ENCODE measurements at regions not wholly inside any gene's neighbourhood (a gene's known extent, or its start where the extent isn't known, plus 50 kb on each side); places are given as distances from the start of the nearest gene placed in this dataset.

DNA sequence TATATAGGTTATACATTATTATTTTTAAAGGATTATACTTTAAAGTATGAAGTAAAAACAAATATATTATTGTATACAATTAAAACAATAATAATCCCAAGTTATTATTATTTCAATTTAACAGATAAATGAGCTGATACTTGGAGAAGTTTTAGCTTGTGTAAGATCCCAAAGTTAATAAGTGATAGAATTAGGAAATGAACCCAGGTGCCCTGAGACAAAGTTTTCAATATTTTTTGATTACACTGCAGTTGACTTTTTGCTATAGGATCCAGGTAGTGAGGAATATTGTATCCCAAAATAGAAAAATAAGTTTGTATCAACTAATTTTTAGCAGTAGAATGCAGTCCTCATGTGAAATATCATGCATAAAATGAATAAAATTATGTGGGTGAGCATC is 543.2 kb upstream of the ZNF608 start:
- POLR2A ChIA-PET = no interaction called here
- no peak overlapping the region for H3K27ac Mint-ChIP-seq
- peaks cover 0 to 14% (median 0%) of the 10 kb centered on the region in 11 donors for H3K9me3 Mint-ChIP-seq
- no peaks in the 10 kb centered on the region for H3K27me3 Mint-ChIP-seq
- intact Hi-C loops (cut with micrococcal nuclease) = no loop called here
- no peaks in the 10 kb centered on the region for H3K9me3 ChIP-seq (ENCODE audit: control insufficient read depth in 2 of 3, low read length in 3 of 3)
- no peak for DNase-seq
- CTCF ChIA-PET = no interaction called here
- H3K36me3 ChIP-seq (ENCODE audit: control insufficient read depth in 2 of 3, insufficient read depth in 3 of 3, low read length in 3 of 3) = no peaks in the 10 kb centered on the region
- H3K36me3 Mint-ChIP-seq = no peaks in the 10 kb centered on the region
- H3K27ac ChIP-seq (ENCODE audit: low read depth, low read length) = no peak overlapping the region
- H3K4me3 ChIP-seq (ENCODE audit: low read length) = no peak overlapping the region
- no peaks in the 10 kb centered on the region for H3K4me1 ChIP-seq (ENCODE audit: control insufficient read depth in 2 of 2, insufficient read depth in 2 of 2, low read length in 2 of 2)
- H3K27me3 ChIP-seq (ENCODE audit: control insufficient read depth in 2 of 2, insufficient read depth in 2 of 2, low read length in 2 of 2) = no peaks in the 10 kb centered on the region
- ATAC-seq = no peak
- H3K4me1 Mint-ChIP-seq = no peaks in the 10 kb centered on the region
- no peak overlapping the region for H3K4me3 Mint-ChIP-seq

DNA sequence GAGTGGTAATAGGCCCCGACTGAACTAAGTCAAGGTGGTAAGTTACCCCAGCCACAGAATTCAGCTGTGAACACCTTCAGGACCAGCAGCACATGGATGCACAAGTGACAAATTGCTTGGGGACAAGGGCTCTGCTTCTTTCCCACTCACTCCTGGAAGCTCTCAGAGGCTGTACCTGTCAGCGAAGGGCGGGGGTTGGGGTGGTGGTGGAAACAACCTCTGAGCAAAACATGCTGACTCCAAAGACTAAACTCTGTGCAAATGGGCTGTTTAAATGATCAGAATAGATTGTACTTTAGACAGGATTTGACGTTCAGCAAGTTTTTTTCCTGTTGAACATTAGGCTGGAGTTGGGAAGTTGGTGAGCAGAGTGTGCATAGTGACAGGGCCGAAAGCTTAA is 544.5 kb upstream of the ZNF608 start:
- intact Hi-C loops (cut with micrococcal nuclease) = no loop called here
- ATAC-seq = no peak
- Mint-ChIP-seq H3K27me3 (no peaks in the 10 kb centered on the region), H3K4me1 (no peaks in the 10 kb centered on the region), H3K4me3 (no peak overlapping the region), H3K36me3 (no peaks in the 10 kb centered on the region), H3K9me3 (peaks cover 0 to 9% (median 0%) of the 10 kb centered on the region in 11 donors), H3K27ac (no peak overlapping the region)
- Histone ChIP-seq H3K9me3 (ENCODE audit: control insufficient read depth in 2 of 3, low read length in 3 of 3) (no peaks in the 10 kb centered on the region), H3K4me1 (ENCODE audit: control insufficient read depth in 2 of 2, insufficient read depth in 2 of 2, low read length in 2 of 2) (no peaks in the 10 kb centered on the region), H3K27ac (ENCODE audit: low read depth, low read length) (no peak overlapping the region), H3K27me3 (ENCODE audit: control insufficient read depth in 2 of 2, insufficient read depth in 2 of 2, low read length in 2 of 2) (no peaks in the 10 kb centered on the region), H3K36me3 (ENCODE audit: control insufficient read depth in 2 of 3, insufficient read depth in 3 of 3, low read length in 3 of 3) (no peaks in the 10 kb centered on the region), H3K4me3 (ENCODE audit: low read length) (no peak overlapping the region)
- DNase-seq = no peak
- POLR2A ChIA-PET = no interaction called here
- CTCF ChIA-PET = no interaction called here

DNA sequence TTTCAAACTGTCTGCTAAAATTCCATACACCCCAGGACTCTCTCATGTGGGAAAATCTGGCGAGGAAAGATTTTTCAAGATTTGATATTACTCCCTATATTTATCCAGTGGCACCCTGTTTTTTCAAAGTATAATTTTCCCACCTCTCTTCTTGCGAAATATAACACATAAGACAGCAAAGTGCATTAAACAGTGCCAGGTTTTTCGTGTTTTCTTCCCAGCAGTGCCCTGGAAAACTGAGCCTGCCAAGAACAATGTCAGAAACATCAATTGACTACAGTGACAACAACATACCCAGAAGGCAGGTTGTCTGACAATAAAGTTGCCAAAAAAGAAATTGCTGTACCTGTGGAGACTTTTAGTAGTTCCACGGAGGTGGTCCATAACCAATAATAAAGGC is 545.0 kb upstream of the ZNF608 start:
- DNase-seq = no peak
- H3K27ac ChIP-seq (ENCODE audit: low read depth, low read length) = no peak overlapping the region
- no peaks in the 10 kb centered on the region for H3K9me3 ChIP-seq (ENCODE audit: control insufficient read depth in 2 of 3, low read length in 3 of 3)
- POLR2A ChIA-PET = no interaction called here
- no peaks in the 10 kb centered on the region for H3K4me1 ChIP-seq (ENCODE audit: control insufficient read depth in 2 of 2, insufficient read depth in 2 of 2, low read length in 2 of 2)
- Mint-ChIP-seq H3K36me3 (no peaks in the 10 kb centered on the region), H3K27ac (no peak overlapping the region), H3K27me3 (no peaks in the 10 kb centered on the region), H3K4me3 (no peak overlapping the region), H3K4me1 (no peaks in the 10 kb centered on the region), H3K9me3 (peaks cover 0 to 10% (median 0%) of the 10 kb centered on the region in 11 donors)
- no peaks in the 10 kb centered on the region for H3K36me3 ChIP-seq (ENCODE audit: control insufficient read depth in 2 of 3, insufficient read depth in 3 of 3, low read length in 3 of 3)
- intact Hi-C loops (cut with micrococcal nuclease) = no loop called here
- no peaks in the 10 kb centered on the region for H3K27me3 ChIP-seq (ENCODE audit: control insufficient read depth in 2 of 2, insufficient read depth in 2 of 2, low read length in 2 of 2)
- no peak overlapping the region for H3K4me3 ChIP-seq (ENCODE audit: low read length)
- ATAC-seq = no peak
- CTCF ChIA-PET = no interaction called here

DNA sequence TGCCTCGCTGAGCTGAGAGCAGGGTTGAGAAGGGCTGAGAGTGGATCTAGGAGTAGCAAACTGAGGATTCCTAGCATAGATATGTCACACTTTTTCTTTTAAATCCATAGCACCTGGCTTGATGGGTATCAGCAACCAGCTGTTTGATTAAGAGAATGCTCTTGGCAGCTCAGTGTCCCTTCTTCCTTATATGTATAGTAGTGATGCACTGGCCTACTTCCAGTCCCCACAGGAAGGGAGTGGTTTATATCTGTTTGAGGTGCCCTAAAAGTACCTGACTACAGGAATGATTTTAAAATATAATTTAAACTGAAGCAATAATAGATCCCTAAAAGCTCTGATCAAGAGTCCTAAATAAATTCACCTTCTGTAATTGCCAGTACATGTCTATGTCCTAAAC is 546.8 kb upstream of the ZNF608 start:
- peaks cover 0 to 12% (median under 1%) of the 10 kb centered on the region in 11 donors for H3K9me3 Mint-ChIP-seq
- no peaks in the 10 kb centered on the region for H3K4me1 ChIP-seq (ENCODE audit: control insufficient read depth in 2 of 2, insufficient read depth in 2 of 2, low read length in 2 of 2)
- no peak overlapping the region for H3K27ac ChIP-seq (ENCODE audit: low read depth, low read length)
- H3K27ac Mint-ChIP-seq = no peak overlapping the region
- ChIA-PET CTCF (no interaction called here), POLR2A (no interaction called here)
- H3K4me3 ChIP-seq (ENCODE audit: low read length) = no peak overlapping the region
- H3K36me3 ChIP-seq (ENCODE audit: control insufficient read depth in 2 of 3, insufficient read depth in 3 of 3, low read length in 3 of 3) = no peaks in the 10 kb centered on the region
- no peak for ATAC-seq
- intact Hi-C loops (cut with micrococcal nuclease) = no loop called here
- no peaks in the 10 kb centered on the region for H3K27me3 ChIP-seq (ENCODE audit: control insufficient read depth in 2 of 2, insufficient read depth in 2 of 2, low read length in 2 of 2)
- no peak for DNase-seq
- H3K27me3 Mint-ChIP-seq = no peaks in the 10 kb centered on the region
- no peaks in the 10 kb centered on the region for H3K36me3 Mint-ChIP-seq
- H3K4me3 Mint-ChIP-seq = no peak overlapping the region
- H3K4me1 Mint-ChIP-seq = no peaks in the 10 kb centered on the region
- no peaks in the 10 kb centered on the region for H3K9me3 ChIP-seq (ENCODE audit: control insufficient read depth in 2 of 3, low read length in 3 of 3)

DNA sequence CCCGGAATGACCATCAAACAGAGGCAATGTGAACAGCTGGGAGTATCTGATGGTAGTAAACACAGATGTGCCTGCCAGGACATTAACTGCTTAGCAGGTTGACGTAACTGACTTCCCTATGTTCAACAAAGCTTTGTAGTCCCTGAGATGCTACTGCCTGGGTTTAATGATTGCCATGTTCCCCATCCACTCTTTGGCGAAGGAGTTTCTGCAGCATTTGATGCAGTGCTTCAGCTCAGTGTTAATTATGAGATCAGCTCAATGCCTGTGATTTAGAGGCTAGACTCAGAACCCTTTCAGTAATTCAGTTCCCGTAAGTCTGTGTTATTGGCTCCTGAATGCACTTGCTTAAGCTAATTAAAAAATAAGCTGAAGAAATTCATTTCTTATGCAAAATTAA is 547.3 kb upstream of the ZNF608 start:
- Mint-ChIP-seq H3K27me3 (no peaks in the 10 kb centered on the region), H3K4me3 (no peak overlapping the region), H3K4me1 (no peaks in the 10 kb centered on the region), H3K9me3 (peaks cover 0 to 10% (median 2%) of the 10 kb centered on the region in 11 donors), H3K36me3 (no peaks in the 10 kb centered on the region), H3K27ac (no peak overlapping the region)
- H3K27ac ChIP-seq (ENCODE audit: low read depth, low read length) = no peak overlapping the region
- H3K9me3 ChIP-seq (ENCODE audit: control insufficient read depth in 2 of 3, low read length in 3 of 3) = no peaks in the 10 kb centered on the region
- DNase-seq (no peak), ATAC-seq (no peak)
- ChIA-PET CTCF (no interaction called here), POLR2A (no interaction called here)
- H3K36me3 ChIP-seq (ENCODE audit: control insufficient read depth in 2 of 3, insufficient read depth in 3 of 3, low read length in 3 of 3) = no peaks in the 10 kb centered on the region
- H3K4me3 ChIP-seq (ENCODE audit: low read length) = no peak overlapping the region
- no peaks in the 10 kb centered on the region for H3K27me3 ChIP-seq (ENCODE audit: control insufficient read depth in 2 of 2, insufficient read depth in 2 of 2, low read length in 2 of 2)
- intact Hi-C loops (cut with micrococcal nuclease) = no loop called here
- no peaks in the 10 kb centered on the region for H3K4me1 ChIP-seq (ENCODE audit: control insufficient read depth in 2 of 2, insufficient read depth in 2 of 2, low read length in 2 of 2)

DNA sequence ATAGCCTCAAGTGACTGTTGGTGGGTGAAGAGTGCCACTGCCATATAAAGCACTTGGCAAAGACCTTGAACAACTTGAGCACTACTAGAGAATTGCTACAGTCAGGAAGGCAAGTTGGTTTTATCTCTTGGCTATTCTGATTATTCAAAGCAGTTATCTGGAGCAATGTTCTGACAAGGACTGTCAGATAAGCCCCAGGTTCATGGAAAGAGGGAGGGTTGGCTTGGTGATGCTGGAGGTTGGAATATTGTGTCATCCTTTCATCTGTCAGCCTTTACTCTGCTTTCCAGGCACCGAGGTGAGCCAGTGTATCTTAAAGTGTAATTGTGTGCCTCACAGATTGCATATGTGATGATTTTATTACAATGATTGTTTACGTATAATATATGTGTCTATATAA is 548.4 kb upstream of the ZNF608 start:
- Histone ChIP-seq H3K27ac (ENCODE audit: low read depth, low read length) (no peak overlapping the region), H3K36me3 (ENCODE audit: control insufficient read depth in 2 of 3, insufficient read depth in 3 of 3, low read length in 3 of 3) (no peaks in the 10 kb centered on the region), H3K9me3 (ENCODE audit: control insufficient read depth in 2 of 3, low read length in 3 of 3) (no peaks in the 10 kb centered on the region), H3K27me3 (ENCODE audit: control insufficient read depth in 2 of 2, insufficient read depth in 2 of 2, low read length in 2 of 2) (no peaks in the 10 kb centered on the region), H3K4me3 (ENCODE audit: low read length) (no peak overlapping the region), H3K4me1 (ENCODE audit: control insufficient read depth in 2 of 2, insufficient read depth in 2 of 2, low read length in 2 of 2) (no peaks in the 10 kb centered on the region)
- Mint-ChIP-seq H3K4me1 (no peaks in the 10 kb centered on the region), H3K9me3 (peaks cover 0 to 9% (median 2%) of the 10 kb centered on the region in 11 donors), H3K27me3 (no peaks in the 10 kb centered on the region), H3K36me3 (no peaks in the 10 kb centered on the region), H3K27ac (no peak overlapping the region), H3K4me3 (no peak overlapping the region)
- POLR2A ChIA-PET = no interaction called here
- intact Hi-C loops (cut with micrococcal nuclease) = no loop called here
- ATAC-seq = no peak
- CTCF ChIA-PET = no interaction called here
- DNase-seq = no peak

DNA sequence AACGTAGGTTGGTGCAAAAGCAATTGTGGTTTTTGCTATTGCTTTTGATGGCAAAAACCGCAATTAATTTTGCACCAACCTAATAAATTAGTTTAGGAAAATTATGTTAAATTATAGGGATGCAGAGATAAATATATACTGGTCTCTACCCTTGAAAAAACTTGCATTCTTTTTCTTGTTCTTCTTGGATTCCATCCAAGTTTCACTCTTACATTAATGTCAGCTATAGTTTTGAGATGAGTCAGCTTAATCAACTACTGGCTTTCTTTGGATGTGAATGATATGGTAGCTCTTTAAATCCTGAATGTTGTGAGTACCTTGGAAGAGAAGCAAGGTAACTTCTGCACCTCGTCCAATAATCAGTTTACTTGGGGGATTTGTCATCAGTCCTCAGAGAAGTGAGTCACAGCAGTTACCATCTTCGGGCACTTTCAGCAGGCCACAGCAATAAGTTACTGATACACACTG is 549.0 kb upstream of the ZNF608 start:
- intact Hi-C loops (cut with micrococcal nuclease) = no loop called here
- H3K9me3 ChIP-seq (ENCODE audit: control insufficient read depth in 2 of 3, low read length in 3 of 3) = no peaks in the 10 kb centered on the region
- DNase-seq (no peak), ATAC-seq (no peak)
- Mint-ChIP-seq H3K27me3 (no peaks in the 10 kb centered on the region), H3K4me1 (no peaks in the 10 kb centered on the region), H3K36me3 (no peaks in the 10 kb centered on the region), H3K27ac (no peak overlapping the region), H3K9me3 (peaks cover 0 to 7% (median 2%) of the 10 kb centered on the region in 11 donors), H3K4me3 (no peak overlapping the region)
- ChIA-PET POLR2A (no interaction called here), CTCF (no interaction called here)
- H3K36me3 ChIP-seq (ENCODE audit: control insufficient read depth in 2 of 3, insufficient read depth in 3 of 3, low read length in 3 of 3) = no peaks in the 10 kb centered on the region
- no peaks in the 10 kb centered on the region for H3K4me1 ChIP-seq (ENCODE audit: control insufficient read depth in 2 of 2, insufficient read depth in 2 of 2, low read length in 2 of 2)
- no peak overlapping the region for H3K27ac ChIP-seq (ENCODE audit: low read depth, low read length)
- H3K27me3 ChIP-seq (ENCODE audit: control insufficient read depth in 2 of 2, insufficient read depth in 2 of 2, low read length in 2 of 2) = no peaks in the 10 kb centered on the region
- H3K4me3 ChIP-seq (ENCODE audit: low read length) = no peak overlapping the region

All from naive thymus-derived CD4-positive, alpha-beta T cell (primary cell).